ENCODE measurements at regions not wholly inside any gene's neighbourhood (a gene's known extent, or its start where the extent isn't known, plus 50 kb on each side); places are given as distances from the start of the nearest gene placed in this dataset.

DNA sequence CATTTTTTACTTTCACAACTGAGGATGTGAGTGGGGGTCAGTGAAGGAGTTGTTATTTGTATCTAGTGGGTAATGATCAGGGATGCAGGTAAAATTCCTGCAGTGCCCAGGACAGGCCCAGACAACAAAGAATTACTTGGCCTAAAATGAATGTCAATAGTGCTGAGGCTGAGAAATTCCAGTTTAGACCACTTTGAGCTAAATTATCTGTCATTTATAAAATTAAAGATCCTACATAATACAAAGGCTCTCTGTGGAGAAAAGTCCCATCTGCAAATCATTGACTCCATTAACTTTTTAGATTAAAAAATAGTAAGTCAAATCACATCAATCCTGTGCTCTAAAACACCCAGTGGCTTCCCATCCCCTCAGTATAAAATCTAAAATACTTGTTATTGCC is 130.7 kb upstream of the COL11A1 start:
- TF ChIP-seq, protein P1, sequence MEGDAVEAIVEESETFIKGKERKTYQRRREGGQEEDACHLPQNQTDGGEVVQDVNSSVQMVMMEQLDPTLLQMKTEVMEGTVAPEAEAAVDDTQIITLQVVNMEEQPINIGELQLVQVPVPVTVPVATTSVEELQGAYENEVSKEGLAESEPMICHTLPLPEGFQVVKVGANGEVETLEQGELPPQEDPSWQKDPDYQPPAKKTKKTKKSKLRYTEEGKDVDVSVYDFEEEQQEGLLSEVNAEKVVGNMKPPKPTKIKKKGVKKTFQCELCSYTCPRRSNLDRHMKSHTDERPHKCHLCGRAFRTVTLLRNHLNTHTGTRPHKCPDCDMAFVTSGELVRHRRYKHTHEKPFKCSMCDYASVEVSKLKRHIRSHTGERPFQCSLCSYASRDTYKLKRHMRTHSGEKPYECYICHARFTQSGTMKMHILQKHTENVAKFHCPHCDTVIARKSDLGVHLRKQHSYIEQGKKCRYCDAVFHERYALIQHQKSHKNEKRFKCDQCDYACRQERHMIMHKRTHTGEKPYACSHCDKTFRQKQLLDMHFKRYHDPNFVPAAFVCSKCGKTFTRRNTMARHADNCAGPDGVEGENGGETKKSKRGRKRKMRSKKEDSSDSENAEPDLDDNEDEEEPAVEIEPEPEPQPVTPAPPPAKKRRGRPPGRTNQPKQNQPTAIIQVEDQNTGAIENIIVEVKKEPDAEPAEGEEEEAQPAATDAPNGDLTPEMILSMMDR (conservative IDR thresholded peaks at IDR 0.05): no peak
- Mint-ChIP-seq H3K4me1 (no peaks in the 10 kb centered on the region), H3K27me3 (ENCODE audit: low read depth) (no peaks in the 10 kb centered on the region), H3K9me3 (peaks cover 11% of the 10 kb centered on the region), H3K4me3 (no peak overlapping the region), H3K27ac (ENCODE audit: unreplicated experiment) (no peak overlapping the region), H3K36me3 (ENCODE audit: low read depth) (peaks cover 4% of the 10 kb centered on the region)
- no peak for DNase-seq (ENCODE audit: low read depth, low spot score)

DNA sequence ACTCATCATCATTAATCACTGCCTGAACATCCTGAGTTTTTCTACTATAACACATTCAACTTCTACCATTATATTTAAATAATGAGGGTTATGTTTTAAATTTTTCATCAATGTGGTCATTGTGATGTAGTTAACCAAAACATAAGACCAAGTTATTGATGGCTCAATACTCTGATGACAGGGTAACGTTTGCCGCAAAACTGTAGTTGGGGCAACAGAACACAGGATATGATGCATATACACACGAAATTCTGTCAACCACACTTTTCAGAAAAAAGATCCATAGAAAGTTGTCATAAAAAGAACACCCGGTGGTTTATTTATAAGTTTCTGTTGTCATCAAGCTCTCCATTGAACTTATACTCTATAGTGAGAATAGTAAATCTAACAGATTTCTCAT is 121.7 kb upstream of the COL11A1 start:
- Mint-ChIP-seq H3K36me3 (ENCODE audit: low read depth) (no peaks in the 10 kb centered on the region), H3K27ac (ENCODE audit: unreplicated experiment) (no peak overlapping the region), H3K27me3 (ENCODE audit: low read depth) (no peaks in the 10 kb centered on the region), H3K9me3 (no peaks in the 10 kb centered on the region), H3K4me3 (no peak overlapping the region), H3K4me1 (no peaks in the 10 kb centered on the region)
- TF ChIP-seq, protein P1 (conservative IDR thresholded peaks at IDR 0.05): no peak
- DNase-seq (ENCODE audit: low read depth, low spot score): no peak

DNA sequence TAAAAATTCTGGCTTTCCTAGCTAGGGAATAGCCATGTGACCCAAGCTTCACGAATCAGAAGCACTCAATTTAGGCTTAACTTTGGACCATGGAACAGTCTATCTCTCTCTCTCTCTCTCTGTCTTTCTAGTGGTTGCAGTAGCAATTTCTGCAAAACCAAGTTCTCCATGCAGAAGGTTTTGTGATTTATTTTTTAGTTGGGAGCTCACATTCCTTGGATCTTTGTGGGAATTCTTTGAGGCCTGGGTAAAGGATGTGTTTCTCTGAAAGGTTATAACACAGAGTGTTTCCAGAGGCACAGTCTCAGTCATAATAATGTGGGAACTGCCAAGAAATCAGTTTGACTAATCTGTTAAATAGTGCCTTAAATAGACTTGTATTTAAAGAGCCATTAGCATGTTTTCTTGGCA is 112.3 kb upstream of the COL11A1 start:
- DNase-seq (ENCODE audit: low read depth, low spot score): no peak
- Mint-ChIP-seq H3K4me3 (no peak overlapping the region), H3K27me3 (ENCODE audit: low read depth) (no peaks in the 10 kb centered on the region), H3K36me3 (ENCODE audit: low read depth) (no peaks in the 10 kb centered on the region), H3K9me3 (no peaks in the 10 kb centered on the region), H3K27ac (ENCODE audit: unreplicated experiment) (no peak overlapping the region), H3K4me1 (no peaks in the 10 kb centered on the region)
- TF ChIP-seq, protein P1 (conservative IDR thresholded peaks at IDR 0.05): no peak

- Mint-ChIP-seq H3K9me3 (no peaks in the 10 kb centered on the region), H3K4me3 (no peak overlapping the region), H3K36me3 (ENCODE audit: low read depth) (no peaks in the 10 kb centered on the region), H3K27ac (ENCODE audit: unreplicated experiment) (no peak overlapping the region), H3K27me3 (ENCODE audit: low read depth) (no peaks in the 10 kb centered on the region), H3K4me1 (no peaks in the 10 kb centered on the region)
- DNase-seq (ENCODE audit: low read depth, low spot score): no peak
- TF ChIP-seq, protein P1 (conservative IDR thresholded peaks at IDR 0.05): no peak
Observed at GRCh38 chr1:103218821-103219220, 110.5 kb upstream of the COL11A1 start.

DNA sequence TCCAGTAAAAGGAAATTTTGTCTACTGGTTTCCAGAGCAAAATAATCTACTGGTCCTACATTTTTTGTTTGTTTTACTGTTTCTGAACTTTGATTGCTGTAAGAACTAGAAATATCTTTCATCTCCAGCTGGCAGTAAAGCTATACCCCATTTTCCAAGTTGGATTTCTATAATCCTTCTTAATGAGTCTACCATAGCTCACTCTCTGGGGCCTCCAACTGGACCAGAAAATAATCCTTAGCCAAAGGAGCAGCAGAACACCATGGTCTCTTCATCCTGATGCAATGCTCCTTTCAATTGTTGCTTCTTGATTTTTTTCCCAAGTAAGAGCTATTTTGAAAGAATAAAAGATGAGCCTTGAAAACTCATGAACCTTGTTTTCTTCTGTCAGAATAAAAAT is 110.0 kb upstream of the COL11A1 start:
- H3K4me1 Mint-ChIP-seq: no peaks in the 10 kb centered on the region
- H3K9me3 Mint-ChIP-seq: no peaks in the 10 kb centered on the region
- no peaks in the 10 kb centered on the region for H3K36me3 Mint-ChIP-seq (ENCODE audit: low read depth)
- H3K27ac Mint-ChIP-seq (ENCODE audit: unreplicated experiment): no peak overlapping the region
- H3K4me3 Mint-ChIP-seq: no peak overlapping the region
- no peak for DNase-seq (ENCODE audit: low read depth, low spot score)
- no peaks in the 10 kb centered on the region for H3K27me3 Mint-ChIP-seq (ENCODE audit: low read depth)
- TF ChIP-seq, protein P1 (conservative IDR thresholded peaks at IDR 0.05): no peak

DNA sequence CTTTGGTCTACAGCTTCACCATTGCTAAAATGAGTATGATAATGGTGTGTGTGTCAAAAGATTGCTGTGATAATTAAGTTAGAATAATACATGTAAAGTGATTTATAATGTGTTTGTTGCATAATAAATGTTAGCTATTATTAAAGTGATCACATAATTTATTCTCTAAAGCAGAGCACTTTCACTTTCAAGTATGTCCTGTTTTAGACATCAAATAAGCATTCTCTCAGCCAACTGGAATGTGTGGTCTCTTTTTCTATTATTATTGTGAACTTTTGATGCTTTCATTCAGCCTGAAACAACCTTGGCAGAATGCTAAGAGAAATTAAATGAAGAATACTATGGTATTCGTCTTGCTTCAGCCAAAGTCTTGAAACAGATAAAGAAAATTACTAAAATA is 102.8 kb upstream of the COL11A1 start:
- H3K36me3 Mint-ChIP-seq (ENCODE audit: low read depth): no peaks in the 10 kb centered on the region
- no peak overlapping the region for H3K4me3 Mint-ChIP-seq
- TF ChIP-seq, protein P1 (conservative IDR thresholded peaks at IDR 0.05): no peak
- H3K9me3 Mint-ChIP-seq: no peaks in the 10 kb centered on the region
- no peak overlapping the region for H3K27ac Mint-ChIP-seq (ENCODE audit: unreplicated experiment)
- H3K27me3 Mint-ChIP-seq (ENCODE audit: low read depth): no peaks in the 10 kb centered on the region
- H3K4me1 Mint-ChIP-seq: no peaks in the 10 kb centered on the region
- DNase-seq (ENCODE audit: low read depth, low spot score): no peak

All from neural crest cell (in vitro differentiated cells).